Fibroblast of lung (primary cell): ENCODE measurements at regions not wholly inside any gene's neighbourhood (a gene's known extent, or its start where the extent isn't known, plus 50 kb on each side); places are given as distances from the start of the nearest gene placed in this dataset.

Experiments
- DNase-seq, 2 donors: peaks; one replicate each; pipeline versions ENCODE4 v3.0.0 to v3.0.0-alpha.2; 2010; ENCODE audit warnings: low read depth in 2 of 2
- H2AFZ ChIP-seq: 2 replicates; pipeline ENCODE4 v1.5.1; 2012; ENCODE audit warnings: low read length, control low read depth, inconsistent platforms
- H3K27ac ChIP-seq: 2 replicates; pipeline ENCODE4 v1.5.1; 2011; ENCODE audit warnings: low read length, control low read depth; ENCODE audit not compliant: insufficient read depth
- H3K27me3 ChIP-seq: 2 replicates; pipeline ENCODE4 v1.5.1; 2011; ENCODE audit warnings: mild to moderate bottlenecking, low read length; ENCODE audit not compliant: control insufficient read depth, insufficient read depth
- H3K36me3 ChIP-seq: 2 replicates; pipeline ENCODE4 v1.5.1; 2011; ENCODE audit warnings: low read length; ENCODE audit not compliant: control insufficient read depth, insufficient read depth
- H3K4me1 ChIP-seq: 2 replicates; pipeline ENCODE4 v1.5.1; 2011; ENCODE audit warnings: low read length; ENCODE audit not compliant: control insufficient read depth, insufficient read depth; ENCODE audit errors: extremely low read depth
- H3K4me2 ChIP-seq: 2 replicates; pipeline ENCODE4 v1.5.1; 2011; ENCODE audit warnings: low read length, control low read depth; ENCODE audit not compliant: insufficient read depth; ENCODE audit errors: extremely low read depth
- H3K4me3 ChIP-seq, 4 experiments: fragments of 200-600 bp in 1 of 4; sonication (generic) in 1 of 4; replicated peaks in 1 of 4; 2 replicates each; pipeline ENCODE4 v1.5.1; 2011 to 2016; ENCODE audit warnings: low read length in 4 of 4, low read depth in 3 of 4, mild to moderate bottlenecking in 3 of 4, control low read depth in 2 of 4, inconsistent platforms in 1 of 4, mixed read lengths in 1 of 4; ENCODE audit not compliant: insufficient read depth in 1 of 4; ENCODE audit errors: control extremely low read depth in 1 of 4
- H3K79me2 ChIP-seq: 2 replicates; pipeline ENCODE4 v1.5.1; 2012; ENCODE audit warnings: mild to moderate bottlenecking, low read length, inconsistent platforms; ENCODE audit not compliant: control insufficient read depth, insufficient read depth
- H3K9ac ChIP-seq: 2 replicates; pipeline ENCODE4 v1.5.1; 2011; ENCODE audit warnings: mild to moderate bottlenecking, low read length, control low read depth; ENCODE audit not compliant: insufficient read depth
- H3K9me3 ChIP-seq: 2 replicates; pipeline ENCODE4 v1.5.1; 2012; ENCODE audit warnings: low read depth, low read length; ENCODE audit not compliant: control insufficient read depth, insufficient read depth
- H4K20me1 ChIP-seq: 2 replicates; pipeline ENCODE4 v1.5.1; 2011; ENCODE audit warnings: low read length; ENCODE audit not compliant: control insufficient read depth, insufficient read depth; ENCODE audit errors: extremely low read depth
- CTCF ChIP-seq, 2 donors: IDR thresholded peaks in 1 of 2; conservative IDR thresholded peaks in 1 of 2; 1 replicate in 1 of 2; 2 replicates in 1 of 2; pipeline ENCODE4 v1.5.1; 2011 to 2012; ENCODE audit warnings: low read length in 2 of 2, control low read depth in 1 of 2, inconsistent platforms in 1 of 2, low read depth in 1 of 2, mild to moderate bottlenecking in 1 of 2
- EZH2 ChIP-seq: IDR thresholded peaks from 2 replicates; pipeline ENCODE4 v1.5.1; 2012; ENCODE audit warnings: low read length, control low read depth, mild to moderate bottlenecking; ENCODE audit errors: missing control alignments

GRCh38 chr20:22315771-22316170, 268.6 kb downstream of the FOXA2 start:
- TF ChIP-seq EZH2 (no peak), CTCF (conservative IDR thresholded peaks at IDR 0.05 in 1 of 2, IDR thresholded peaks at IDR 0.05 in 1 of 2; ENCODE audit: low read depth in 1 of 2, low read length in 2 of 2) (no peak)
- Histone ChIP-seq H4K20me1 (no peaks in the 10 kb centered on the region), H3K4me2 (no peak overlapping the region), H3K4me1 (no peaks in the 10 kb centered on the region), H3K79me2 (no peaks in the 10 kb centered on the region), H3K9ac (no peak overlapping the region), H2AFZ (no peak overlapping the region), H3K9me3 (no peaks in the 10 kb centered on the region), H3K27ac (no peak overlapping the region), H3K36me3 (no peaks in the 10 kb centered on the region), H3K4me3 (no peak overlapping the region), H3K27me3 (no peaks in the 10 kb centered on the region)
- no peak for DNase-seq

- H3K9ac ChIP-seq: no peak overlapping the region
- DNase-seq: no peak
- H4K20me1 ChIP-seq: no peaks in the 10 kb centered on the region
- no peaks in the 10 kb centered on the region for H3K27me3 ChIP-seq
- no peak overlapping the region for H2AFZ ChIP-seq
- no peaks in the 10 kb centered on the region for H3K9me3 ChIP-seq
- no peak overlapping the region for H3K4me2 ChIP-seq
- H3K36me3 ChIP-seq: no peaks in the 10 kb centered on the region
- no peak overlapping the region for H3K27ac ChIP-seq
- no peaks in the 10 kb centered on the region for H3K4me1 ChIP-seq
- H3K4me3 ChIP-seq: no peak overlapping the region
- H3K79me2 ChIP-seq: no peaks in the 10 kb centered on the region
- TF ChIP-seq EZH2 (no peak), CTCF (conservative IDR thresholded peaks at IDR 0.05 in 1 of 2, IDR thresholded peaks at IDR 0.05 in 1 of 2; ENCODE audit: low read depth in 1 of 2, low read length in 2 of 2) (no peak)
Measured at GRCh38 chr20:22315073-22315472, 269.3 kb downstream of the FOXA2 start.

- DNase-seq: peak; percentile 2 to 40
- no peaks in the 10 kb centered on the region for H3K27me3 ChIP-seq
- no peaks in the 10 kb centered on the region for H4K20me1 ChIP-seq
- H3K36me3 ChIP-seq: no peaks in the 10 kb centered on the region
- H3K4me1 ChIP-seq: no peaks in the 10 kb centered on the region
- no peak overlapping the region for H3K4me2 ChIP-seq
- H3K79me2 ChIP-seq: no peaks in the 10 kb centered on the region
- H2AFZ ChIP-seq: no peak overlapping the region
- H3K27ac ChIP-seq: no peak overlapping the region
- no peak overlapping the region for H3K4me3 ChIP-seq
- no peaks in the 10 kb centered on the region for H3K9me3 ChIP-seq
- no peak overlapping the region for H3K9ac ChIP-seq
- TF ChIP-seq EZH2 (no peak), CTCF (conservative IDR thresholded peaks at IDR 0.05 in 1 of 2, IDR thresholded peaks at IDR 0.05 in 1 of 2; ENCODE audit: low read depth in 1 of 2, low read length in 2 of 2) (peak; percentile 63 to 66)
Measured at GRCh38 chr20:22312744-22313346, 271.5 kb downstream of the FOXA2 start.
